ENCODE measurements at regions not wholly inside any gene's neighbourhood (a gene's known extent, or its start where the extent isn't known, plus 50 kb on each side); places are given as distances from the start of the nearest gene placed in this dataset.

GRCh38 chr3:170701696-170702678, 116.1 kb upstream of the SLC7A14 start:
- TF ChIP-seq, protein P1, sequence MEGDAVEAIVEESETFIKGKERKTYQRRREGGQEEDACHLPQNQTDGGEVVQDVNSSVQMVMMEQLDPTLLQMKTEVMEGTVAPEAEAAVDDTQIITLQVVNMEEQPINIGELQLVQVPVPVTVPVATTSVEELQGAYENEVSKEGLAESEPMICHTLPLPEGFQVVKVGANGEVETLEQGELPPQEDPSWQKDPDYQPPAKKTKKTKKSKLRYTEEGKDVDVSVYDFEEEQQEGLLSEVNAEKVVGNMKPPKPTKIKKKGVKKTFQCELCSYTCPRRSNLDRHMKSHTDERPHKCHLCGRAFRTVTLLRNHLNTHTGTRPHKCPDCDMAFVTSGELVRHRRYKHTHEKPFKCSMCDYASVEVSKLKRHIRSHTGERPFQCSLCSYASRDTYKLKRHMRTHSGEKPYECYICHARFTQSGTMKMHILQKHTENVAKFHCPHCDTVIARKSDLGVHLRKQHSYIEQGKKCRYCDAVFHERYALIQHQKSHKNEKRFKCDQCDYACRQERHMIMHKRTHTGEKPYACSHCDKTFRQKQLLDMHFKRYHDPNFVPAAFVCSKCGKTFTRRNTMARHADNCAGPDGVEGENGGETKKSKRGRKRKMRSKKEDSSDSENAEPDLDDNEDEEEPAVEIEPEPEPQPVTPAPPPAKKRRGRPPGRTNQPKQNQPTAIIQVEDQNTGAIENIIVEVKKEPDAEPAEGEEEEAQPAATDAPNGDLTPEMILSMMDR (IDR thresholded peaks at IDR 0.05; ENCODE audit: insufficient read depth, low read depth, low read length), result no peak
- no peak for TF ChIP-seq EZH2 (IDR thresholded peaks at IDR 0.05; ENCODE audit: insufficient read depth, low read length)
